HG02884 (cell line): ENCODE measurements at regions not wholly inside any gene's neighbourhood (a gene's known extent, or its start where the extent isn't known, plus 50 kb on each side); places are given as distances from the start of the nearest gene placed in this dataset.
"Not testable (repeated sequence)": the region's sequence is repeated elsewhere in the genome, so short reads cannot be mapped to it uniquely, and the experiment has no call there.

ENCODE experiments used
- ATAC-seq: cut with Tn5 transposase; IDR thresholded peaks from one replicate; pipeline ENCODE4 v1.9.1; 2021; ENCODE audit warnings: mild to moderate bottlenecking, moderate library complexity; ENCODE audit not compliant: unreplicated experiment

GRCh38 chr6:74333406-74333805 is 637.4 kb downstream of the CD109 start:
- ATAC-seq, result no peak

- ATAC-seq, result no peak
Measured at GRCh38 chr6:74320715-74321114, 624.7 kb downstream of the CD109 start.

DNA sequence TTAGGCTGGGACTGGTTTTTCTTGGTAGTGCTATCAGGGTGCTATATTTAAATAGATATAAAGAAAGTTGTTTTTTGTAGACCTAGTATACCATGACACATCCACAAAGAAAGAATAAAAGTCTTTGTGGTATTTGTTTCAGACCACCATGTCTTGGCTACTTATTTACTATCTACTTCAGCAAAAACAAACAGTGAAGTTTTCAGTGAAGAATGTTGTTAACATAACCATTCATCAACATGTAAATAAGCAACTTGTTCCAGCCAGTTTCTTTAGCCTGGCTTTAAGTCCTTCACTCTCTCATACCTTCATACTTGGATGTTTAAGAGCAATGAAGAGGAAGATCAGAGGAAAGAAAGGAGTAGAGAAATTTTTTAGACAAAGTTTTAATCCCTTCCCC is 624.1 kb downstream of the CD109 start:
- no peak for ATAC-seq

GRCh38 chr6:74319292-74319691 is 623.3 kb downstream of the CD109 start:
- no peak for ATAC-seq

GRCh38 chr6:74318738-74319137 is 622.7 kb downstream of the CD109 start:
- no peak for ATAC-seq

GRCh38 chr6:74312081-74312480 is 616.1 kb downstream of the CD109 start:
- no peak for ATAC-seq

DNA sequence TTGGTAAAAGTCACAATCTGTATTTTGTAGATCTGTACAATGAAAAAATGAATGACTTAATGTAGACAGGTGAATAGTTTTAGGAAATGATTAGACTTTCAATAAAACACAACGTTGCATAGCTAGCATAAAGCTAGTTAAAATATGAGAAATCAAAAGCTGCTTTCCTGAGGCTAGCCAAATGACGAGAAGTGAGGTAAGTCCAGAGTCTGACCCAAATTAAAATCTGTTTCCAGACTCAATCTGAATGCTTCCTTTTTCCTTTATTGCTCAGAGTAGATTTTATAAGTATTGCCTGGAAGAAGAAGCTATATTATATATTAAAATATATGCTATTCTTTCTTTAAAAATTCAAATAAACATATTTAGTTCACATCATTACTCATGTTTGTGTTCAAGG is 615.4 kb downstream of the CD109 start:
- no peak for ATAC-seq

DNA sequence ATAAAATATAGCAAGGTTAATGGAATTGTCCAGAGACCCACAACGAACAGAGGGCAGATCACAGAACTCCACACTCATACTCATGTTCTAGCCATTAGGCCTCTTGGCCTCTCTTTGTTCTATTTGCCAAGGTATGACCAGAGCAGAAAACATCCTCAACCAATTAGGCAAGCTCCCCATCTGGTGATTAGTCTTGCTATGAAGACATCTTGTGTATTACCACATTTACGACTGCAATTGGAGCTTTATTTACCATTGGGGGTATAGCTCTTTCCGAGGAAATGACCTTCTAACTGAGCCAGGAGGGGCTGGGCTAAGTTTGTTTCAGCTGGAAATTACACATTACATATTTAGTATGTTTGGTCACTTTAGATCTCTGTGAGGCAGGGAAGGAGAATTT is 593.9 kb downstream of the CD109 start:
- no peak for ATAC-seq

- no peak for ATAC-seq
Measured at GRCh38 chr6:74287932-74288331, 591.9 kb downstream of the CD109 start.

DNA sequence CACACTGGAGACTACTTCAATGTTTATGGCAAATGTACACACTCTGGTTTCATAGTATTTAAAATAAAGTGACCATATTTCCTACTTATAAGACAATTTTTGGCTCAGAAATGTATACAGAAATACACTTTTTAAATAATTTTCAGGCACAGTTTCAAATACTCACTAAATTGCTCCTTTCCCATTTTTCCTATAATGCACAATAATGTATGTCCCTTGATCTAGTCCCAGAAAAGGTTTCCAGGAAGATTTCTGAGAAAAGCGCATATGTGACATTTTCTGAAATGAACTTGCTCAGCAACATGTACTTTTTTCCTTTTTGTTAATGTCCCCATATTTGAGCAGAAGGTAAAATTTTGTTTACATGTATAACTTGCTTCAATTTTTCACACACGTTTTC is 591.4 kb downstream of the CD109 start:
- no peak for ATAC-seq

- no peak for ATAC-seq
Measured at GRCh38 chr6:74284284-74284683, 588.3 kb downstream of the CD109 start.

DNA sequence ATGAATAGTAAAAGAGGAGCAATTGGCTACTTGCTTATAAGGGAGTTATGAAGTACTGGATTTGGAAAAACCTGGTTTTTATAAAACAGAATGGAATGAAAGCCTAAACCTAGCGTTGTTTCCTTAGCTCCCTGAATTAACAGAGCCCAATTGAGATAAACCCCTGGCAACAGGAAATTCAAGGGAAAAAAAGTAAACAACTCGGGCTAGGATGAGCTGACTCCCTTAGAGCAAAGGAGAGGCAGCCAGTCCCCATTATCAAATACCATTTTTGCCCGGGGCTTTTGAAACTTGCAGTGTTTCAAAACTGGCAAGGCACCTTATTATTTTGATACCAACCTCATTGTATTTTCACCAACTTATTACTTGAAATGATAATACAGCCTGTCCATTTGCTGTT is 587.5 kb downstream of the CD109 start:
- no peak for ATAC-seq

DNA sequence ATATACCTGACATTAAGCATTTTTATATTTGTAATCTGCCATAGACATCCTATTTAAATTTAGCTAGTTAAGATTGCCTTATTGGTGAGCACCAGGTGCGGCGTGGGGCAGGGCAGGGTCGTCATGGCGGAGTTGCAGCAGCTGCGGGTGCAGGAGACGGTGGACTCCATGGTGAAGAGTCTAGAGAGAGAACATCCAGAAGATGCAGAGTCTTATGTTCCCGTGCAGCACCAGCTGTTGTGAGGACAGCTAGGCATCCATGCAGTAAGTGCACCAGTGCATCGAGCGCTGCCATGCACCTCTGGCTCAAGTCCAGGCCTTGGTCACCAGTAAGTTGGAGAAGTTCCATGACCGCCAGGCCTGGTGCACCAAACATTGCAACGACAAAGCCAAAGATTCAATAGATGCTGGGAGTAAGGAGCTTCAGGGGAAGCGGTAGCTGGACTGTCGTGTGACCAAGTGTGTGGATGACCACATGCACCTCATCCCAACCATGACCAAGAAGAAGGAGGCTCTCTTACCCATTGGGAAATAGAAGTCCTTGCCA is 586.2 kb downstream of the CD109 start:
- ATAC-seq, result no peak

DNA sequence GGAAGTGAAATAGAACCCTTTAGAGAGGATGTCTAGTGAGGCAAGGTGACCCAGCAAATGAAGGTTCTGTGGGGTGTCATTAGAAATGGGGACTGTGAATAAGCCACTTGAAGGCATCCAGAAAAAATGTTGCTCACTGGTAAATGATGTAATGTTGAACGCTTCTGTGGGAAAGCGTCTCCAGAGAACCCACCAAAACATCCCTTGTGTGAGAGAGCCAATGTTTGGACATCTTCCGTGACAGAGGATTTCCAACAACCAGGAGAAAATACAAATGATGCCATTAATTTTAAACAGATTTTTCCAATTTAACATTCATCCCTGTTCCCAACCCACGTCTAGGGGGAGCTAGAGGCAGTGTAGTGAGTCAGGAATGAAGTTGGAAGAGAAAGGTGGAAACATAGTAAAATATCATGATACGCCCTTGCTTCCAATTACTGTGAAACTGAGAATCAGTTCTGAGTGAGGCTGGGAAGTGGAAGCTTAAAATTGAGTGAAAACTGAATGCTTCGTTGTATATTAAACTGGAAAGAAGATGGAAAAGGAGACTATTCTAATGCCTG is 584.2 kb downstream of the CD109 start:
- ATAC-seq, result no peak

- no peak for ATAC-seq
Measured at GRCh38 chr6:74277777-74278186, 581.8 kb downstream of the CD109 start.

- no peak for ATAC-seq
Measured at GRCh38 chr6:74273541-74273940, 577.5 kb downstream of the CD109 start.

DNA sequence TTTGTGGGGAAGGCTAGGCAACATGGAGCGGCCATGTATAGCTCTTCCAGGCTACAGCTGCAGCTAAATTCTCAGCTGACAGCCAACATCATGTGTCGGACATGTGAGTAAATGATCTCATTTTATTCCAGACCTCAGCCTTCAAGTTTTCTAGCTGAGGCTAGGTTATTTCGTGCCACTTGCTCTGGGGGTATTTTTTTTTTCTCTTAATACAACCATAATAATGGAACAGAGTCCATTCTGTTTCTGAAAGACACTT is 573.5 kb downstream of the CD109 start:
- no peak for ATAC-seq

GRCh38 chr6:74268815-74269599 is 573.0 kb downstream of the CD109 start:
- ATAC-seq, result no peak

- no peak for ATAC-seq
Measured at GRCh38 chr6:74259981-74260380, 564.0 kb downstream of the CD109 start.

- ATAC-seq, result no peak
Measured at GRCh38 chr6:74256781-74257180, 560.8 kb downstream of the CD109 start.

GRCh38 chr6:74256381-74256780 is 560.4 kb downstream of the CD109 start:
- no peak for ATAC-seq

DNA sequence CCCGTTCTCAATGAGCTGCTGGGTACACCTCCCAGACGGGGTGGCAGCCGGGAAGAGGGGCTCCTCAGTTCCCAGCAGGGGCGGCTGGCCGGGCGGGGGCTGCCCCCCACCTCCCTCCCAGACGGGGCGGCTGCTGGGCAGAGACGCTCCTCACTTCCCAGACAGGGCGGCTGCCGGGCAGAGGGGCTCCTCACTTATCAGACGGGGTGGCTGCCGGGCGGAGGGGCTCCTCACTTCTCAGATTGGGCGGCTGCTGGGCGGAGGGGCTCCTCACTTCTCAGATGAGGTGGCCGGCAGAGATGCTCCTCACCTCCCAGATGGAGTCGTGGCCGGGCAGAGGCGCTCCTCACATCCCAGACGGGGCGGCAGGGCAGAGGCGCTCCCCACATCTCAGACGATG is 559.0 kb downstream of the CD109 start:
- ATAC-seq, result not testable (repeated sequence)

- ATAC-seq, result not testable (repeated sequence)
Measured at GRCh38 chr6:74254147-74254546, 558.1 kb downstream of the CD109 start.
